ENCODE measurements at regions not wholly inside any gene's neighbourhood (a gene's known extent, or its start where the extent isn't known, plus 50 kb on each side); places are given as distances from the start of the nearest gene placed in this dataset.

DNA sequence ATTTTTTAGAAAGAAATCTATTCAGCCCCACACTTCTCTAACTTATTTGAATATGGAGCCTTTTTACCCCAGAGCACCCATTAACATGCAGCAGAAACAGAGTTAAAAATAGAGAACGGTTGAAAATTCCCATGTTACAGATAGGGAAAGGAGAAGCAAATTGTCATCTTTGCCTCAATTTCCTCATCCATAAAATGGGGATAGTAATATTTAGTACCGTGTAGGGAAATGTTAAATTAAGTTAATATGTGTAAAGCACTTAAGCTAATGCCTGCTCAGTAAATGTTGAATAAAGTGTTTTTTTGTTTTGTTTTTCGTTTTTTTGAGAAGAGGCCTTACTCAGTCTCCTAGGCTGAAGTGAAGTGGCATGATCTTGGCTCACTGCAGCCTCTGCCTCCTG lies 50.3 kb downstream of the NAV1 start:
- no peak for DNase-seq (ENCODE audit: low read depth, low spot score)

GRCh38 chr1:201590474-201590873 lies 51.5 kb downstream of the NAV1 start:
- DNase-seq (ENCODE audit: low read depth, low spot score), result no peak

DNA sequence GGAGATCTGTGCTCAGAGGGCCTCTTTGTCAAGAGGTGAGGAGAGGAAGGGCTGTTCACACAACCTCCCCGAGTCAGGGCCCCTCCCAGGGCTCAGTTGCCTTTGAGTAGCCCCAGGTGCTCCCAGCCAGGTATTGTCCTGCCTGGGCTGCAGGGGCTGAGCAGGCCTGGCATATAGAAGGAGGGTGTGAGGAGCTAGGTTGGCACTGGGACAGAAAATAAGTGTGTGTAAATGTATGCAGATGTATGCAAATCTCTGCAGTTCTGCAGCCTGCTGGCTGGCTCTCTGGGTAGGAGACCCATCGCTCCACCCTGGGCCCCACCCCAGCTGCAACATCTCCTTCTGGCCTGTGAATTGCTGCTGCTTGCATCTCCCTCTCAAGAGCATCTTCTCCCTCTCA lies 52.4 kb downstream of the NAV1 start:
- DNase-seq (ENCODE audit: low read depth, low spot score), result no peak

DNA sequence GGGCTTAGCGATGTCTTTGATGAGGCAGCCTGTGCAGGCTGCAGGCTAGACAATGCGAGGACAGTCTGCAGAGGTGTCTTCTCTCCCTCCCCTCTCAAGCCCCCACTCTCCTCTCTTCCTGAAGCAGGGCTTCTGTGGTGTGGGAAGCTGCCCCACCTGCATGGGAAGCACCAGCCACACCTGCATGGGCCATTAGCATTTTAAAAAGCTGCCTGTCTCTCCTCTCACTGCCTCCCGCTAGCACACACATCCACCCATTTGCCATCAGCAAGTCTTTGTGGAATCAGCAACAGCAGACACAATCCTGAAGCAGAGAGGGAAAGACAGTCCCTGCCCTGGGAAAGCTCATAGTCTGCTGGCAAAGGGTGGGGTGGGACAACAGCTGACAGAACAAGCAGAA lies 53.1 kb downstream of the NAV1 start:
- peak; percentile 75 for DNase-seq (ENCODE audit: low read depth, low spot score)

DNA sequence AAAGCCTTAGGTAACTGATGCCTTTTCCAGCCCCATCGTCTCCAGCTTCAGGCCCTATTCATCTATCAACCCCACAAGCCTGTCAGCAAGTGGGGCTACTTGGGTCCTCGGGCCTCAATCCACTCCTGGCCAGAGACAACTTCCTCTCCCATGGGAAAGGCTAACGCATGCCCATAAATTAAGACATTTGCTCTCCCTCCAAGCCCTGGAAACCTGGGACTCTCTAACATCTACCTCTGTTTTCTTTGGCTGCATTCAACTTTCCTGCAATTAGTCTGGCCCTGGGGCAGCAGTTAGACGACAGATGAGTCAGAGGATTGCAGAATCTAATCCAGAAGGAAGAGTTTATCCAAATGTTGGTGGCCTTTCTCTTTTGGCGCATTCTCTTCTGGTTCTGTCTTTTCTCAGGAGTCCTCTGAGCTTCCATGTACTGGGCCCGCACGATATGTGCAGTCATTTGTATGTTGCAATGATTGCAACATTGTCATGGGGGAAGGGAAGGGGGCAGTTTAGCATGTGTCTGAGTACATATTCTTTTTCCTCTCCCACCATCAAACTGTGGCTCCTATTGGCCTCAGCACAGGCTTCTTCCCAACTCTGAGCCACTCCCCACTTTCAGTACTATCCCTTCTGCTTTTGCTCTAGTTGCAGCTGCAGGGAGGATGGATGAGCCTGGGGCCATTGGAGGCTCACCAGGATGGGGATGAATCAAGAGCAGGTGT lies 54.4 kb downstream of the NAV1 start:
- no peak for DNase-seq (ENCODE audit: low read depth, low spot score)

- no peak for DNase-seq (ENCODE audit: low read depth, low spot score)
Measured at GRCh38 chr1:201594575-201595245, 55.8 kb downstream of the NAV1 start.

DNA sequence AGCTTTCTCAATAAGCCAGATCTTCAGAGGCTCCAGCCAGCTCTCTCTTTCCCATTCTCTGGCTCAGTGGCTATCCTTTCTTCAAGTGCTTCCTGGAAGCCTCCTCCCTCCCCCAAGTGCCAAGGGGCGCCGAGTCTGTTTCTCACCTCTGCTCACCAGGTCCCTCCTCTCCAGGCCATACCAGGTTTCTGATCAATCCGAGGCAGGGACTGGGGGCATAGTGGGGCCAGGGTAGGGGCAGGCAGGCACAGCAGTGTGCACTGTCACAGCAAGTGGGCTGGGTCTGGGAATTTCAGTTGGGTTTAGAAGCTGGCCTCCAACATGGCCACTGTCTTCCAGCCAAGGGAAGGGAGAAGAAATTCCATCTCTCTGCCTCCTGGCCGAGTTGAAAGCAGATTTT lies 56.5 kb downstream of the NAV1 start:
- no peak for DNase-seq (ENCODE audit: low read depth, low spot score)

DNA sequence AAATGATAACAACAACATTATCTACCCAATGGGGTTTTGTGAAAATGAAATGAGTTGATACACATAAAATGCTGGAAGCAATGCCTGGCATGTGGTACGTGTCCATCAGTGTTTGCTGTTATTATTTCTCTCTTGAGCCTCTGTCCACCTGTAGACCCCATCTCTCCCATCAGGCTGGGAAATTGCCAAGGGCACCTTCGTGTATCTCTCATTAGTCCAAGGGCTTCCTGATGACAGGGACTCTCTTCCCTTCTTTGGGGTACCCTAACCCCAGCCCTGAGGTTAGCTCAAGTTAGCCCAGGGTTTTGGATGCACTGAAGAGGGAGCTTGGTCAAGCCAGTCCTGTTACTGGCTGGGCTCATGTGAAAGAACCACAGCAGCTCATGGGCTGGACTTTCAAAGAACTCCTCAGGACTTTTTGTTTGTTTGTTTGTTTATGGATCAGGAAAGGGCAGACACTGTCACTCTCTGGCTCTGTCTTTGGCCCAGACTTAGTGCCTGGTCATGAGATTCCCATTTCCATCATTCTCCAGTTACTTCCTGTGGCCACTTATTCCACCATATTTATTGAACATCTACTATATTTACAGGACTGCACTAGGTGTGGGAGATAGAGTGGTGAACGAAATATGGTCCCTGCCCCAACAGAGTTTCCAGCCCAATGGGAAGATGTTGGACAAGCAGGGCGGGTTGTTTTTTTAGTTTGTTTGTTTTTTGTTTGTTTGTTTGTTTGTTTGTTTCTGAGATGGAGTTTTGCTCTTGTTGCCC lies 57.4 kb downstream of the NAV1 start:
- no peak for DNase-seq (ENCODE audit: low read depth, low spot score)

DNA sequence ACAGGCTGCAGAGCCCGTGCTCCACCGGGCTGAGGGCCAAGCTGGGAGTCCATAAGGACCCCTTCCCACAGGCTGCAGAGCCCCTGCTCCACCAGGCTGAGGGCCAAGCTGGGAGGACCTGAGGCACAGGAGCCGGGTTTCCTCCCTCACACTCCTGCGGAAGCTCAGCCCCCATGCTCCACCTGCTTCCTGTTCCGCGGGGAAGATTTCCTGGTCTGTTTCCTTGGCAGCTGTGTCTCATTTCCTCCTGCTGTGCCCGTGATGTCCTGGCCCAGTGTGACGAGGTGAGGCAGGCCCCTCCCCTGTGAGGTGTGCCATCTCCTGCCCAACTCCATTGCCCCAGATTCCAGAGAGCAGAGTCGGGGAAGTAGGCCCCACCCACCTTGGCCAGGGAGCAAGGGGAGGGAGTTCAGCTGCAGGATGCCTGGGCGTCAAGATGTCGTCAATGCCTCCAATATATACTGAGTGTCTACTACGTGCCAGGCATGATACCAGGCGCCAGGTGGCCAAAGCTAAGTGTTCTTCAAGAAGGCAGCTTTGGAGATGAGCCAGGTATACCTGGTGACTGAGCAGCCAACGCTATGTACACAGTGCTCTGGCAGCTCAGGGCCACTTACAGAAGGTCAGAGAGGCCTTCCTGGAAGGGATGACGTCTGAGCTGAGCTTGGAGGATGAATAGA lies 58.8 kb downstream of the NAV1 start:
- no peak for DNase-seq (ENCODE audit: low read depth, low spot score)

DNA sequence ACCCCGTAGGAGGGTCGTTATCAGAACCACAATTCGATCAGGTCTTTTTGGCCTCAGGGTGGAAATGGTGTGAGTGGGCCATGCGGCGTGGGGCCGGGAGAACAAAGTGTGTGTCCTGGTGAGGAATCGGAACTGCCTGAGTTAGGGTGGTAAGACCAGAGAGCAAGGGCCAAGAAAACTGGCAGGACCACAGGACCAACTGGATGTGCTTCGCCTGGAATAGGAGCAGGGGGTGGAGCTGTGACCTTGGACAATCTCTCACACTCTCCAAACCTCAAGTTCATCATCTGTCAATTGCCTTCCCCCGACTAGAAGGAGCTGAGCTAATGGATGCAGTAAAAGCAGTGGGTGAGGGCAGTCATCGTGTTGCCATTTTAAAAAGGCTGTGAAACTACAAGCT lies 59.5 kb downstream of the NAV1 start:
- no peak for DNase-seq (ENCODE audit: low read depth, low spot score)

- no peak for DNase-seq (ENCODE audit: low read depth, low spot score)
Measured at GRCh38 chr1:201598973-201599372, 60.0 kb downstream of the NAV1 start.

GRCh38 chr1:201599548-201599947 lies 60.6 kb downstream of the NAV1 start:
- DNase-seq (ENCODE audit: low read depth, low spot score), result no peak

DNA sequence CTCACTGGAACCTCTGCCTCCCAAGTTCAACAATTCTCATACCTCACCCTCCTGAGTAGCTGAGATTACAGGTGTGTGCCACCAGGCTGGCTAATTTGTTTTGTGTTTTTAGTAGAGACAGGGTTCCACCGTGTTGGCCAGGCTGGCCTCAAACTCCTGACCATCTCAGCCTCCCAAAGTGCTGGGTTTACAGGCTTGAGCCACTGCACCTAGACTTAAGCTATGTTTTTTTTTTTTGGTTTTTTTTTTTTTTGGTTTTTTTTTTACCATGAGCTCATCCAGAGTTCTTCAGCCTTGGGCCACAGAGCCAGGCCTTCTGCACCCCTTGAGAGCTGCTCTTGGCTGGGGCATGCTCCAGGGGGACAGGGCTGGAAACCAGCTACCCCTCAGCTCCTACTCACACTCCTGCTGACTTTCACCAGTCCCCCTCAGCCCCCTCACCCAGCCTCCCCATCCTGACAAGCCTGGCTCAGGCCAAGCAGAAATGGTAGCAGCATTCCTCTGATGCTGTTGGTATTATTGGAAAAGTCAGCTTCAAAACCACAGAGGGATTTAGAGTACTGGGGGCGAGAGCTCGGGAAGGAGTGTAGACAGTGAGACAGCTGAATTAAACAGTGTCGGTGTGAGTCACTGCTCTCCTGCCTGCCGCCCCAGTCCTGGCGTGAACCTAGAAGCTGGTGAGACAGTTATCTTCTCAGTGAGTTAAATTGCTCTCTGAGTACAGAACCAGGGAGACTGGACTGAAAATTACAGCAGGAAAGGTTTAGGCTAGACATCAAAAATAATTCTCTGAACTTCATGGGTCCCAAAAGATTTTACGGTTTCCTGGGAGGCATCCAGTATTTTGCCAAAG lies 63.7 kb downstream of the NAV1 start:
- DNase-seq (ENCODE audit: low read depth, low spot score), result no peak

GRCh38 chr1:201603613-201604232 lies 64.8 kb downstream of the NAV1 start:
- no peak for DNase-seq (ENCODE audit: low read depth, low spot score)

DNA sequence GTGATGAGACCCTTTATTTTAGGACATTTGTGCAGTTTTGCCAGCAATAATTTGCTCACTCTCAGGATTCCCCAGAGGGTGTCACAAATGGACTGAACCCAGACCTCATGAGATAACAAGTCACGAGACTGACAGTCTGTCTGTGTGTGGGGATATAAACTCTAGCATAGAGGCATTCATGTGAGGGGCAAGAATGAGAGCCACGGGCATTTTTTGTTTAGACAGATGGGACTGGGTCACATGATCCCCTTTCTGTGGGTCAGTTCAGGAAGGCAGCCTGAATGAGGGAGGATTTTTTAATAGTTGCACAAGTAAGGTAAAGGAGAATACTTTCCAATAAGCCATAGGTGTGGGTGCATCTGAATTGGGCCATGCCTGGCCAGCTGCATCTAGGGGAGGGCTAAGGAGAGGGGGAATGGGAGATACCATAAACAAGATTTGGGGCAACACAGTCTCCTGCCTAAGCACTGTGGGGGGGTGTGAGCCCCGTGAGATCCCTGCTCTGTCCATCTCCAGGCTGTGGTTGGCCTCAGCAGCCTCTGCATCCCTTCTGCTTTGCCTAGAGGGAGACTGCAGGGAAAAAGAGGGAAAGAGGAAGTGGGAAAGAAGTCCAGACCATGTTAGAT lies 66.6 kb downstream of the NAV1 start:
- DNase-seq (ENCODE audit: low read depth, low spot score), result no peak

- no peak for DNase-seq (ENCODE audit: low read depth, low spot score)
Measured at GRCh38 chr1:201606096-201606495, 67.2 kb downstream of the NAV1 start.

GRCh38 chr1:201606623-201607022 lies 67.7 kb downstream of the NAV1 start:
- no peak for DNase-seq (ENCODE audit: low read depth, low spot score)

GRCh38 chr1:201608635-201609395 lies 69.9 kb downstream of the NAV1 start:
- DNase-seq (ENCODE audit: low read depth, low spot score), result no peak

GRCh38 chr1:201609661-201610318 lies 70.9 kb downstream of the NAV1 start:
- DNase-seq (ENCODE audit: low read depth, low spot score), result no peak

Data from iPS DF 19.7 (cell line).